Coronary artery (tissue), 2 donors: ENCODE measurements at regions not wholly inside any gene's neighbourhood (a gene's known extent, or its start where the extent isn't known, plus 50 kb on each side); places are given as distances from the start of the nearest gene placed in this dataset.
A peak's percentile ranks its signal among the peaks of the same experiment; 100 is the strongest.

Source experiments
- DNase-seq: peaks from one replicate; pipeline ENCODE4 v3.0.0-alpha.2; 2017; ENCODE audit warnings: low spot score
- H3K27ac ChIP-seq, 2 donors: fragments of 200-600 bp; sonication (generic); one replicate each; pipeline ENCODE4 v1.5.1; 2016 to 2019
- H3K4me3 ChIP-seq: fragments of 200-600 bp; sonication (generic); 2 replicates; pipeline ENCODE4 v1.5.1; 2016; ENCODE audit warnings: mild to moderate bottlenecking, moderate library complexity
- TF ChIP-seq, protein P1 (sequence below): fragments of 200-600 bp; sonication (generic); IDR thresholded peaks from one replicate; pipeline ENCODE4 v1.5.1; 2019; ENCODE audit warnings: antibody characterized with exemption

GRCh38 chr16:85365120-85365519 is 248.0 kb upstream of the GSE1 start:
- Histone ChIP-seq H3K27ac (no peak overlapping the region), H3K4me3 (no peak overlapping the region)
- TF ChIP-seq, protein P1, sequence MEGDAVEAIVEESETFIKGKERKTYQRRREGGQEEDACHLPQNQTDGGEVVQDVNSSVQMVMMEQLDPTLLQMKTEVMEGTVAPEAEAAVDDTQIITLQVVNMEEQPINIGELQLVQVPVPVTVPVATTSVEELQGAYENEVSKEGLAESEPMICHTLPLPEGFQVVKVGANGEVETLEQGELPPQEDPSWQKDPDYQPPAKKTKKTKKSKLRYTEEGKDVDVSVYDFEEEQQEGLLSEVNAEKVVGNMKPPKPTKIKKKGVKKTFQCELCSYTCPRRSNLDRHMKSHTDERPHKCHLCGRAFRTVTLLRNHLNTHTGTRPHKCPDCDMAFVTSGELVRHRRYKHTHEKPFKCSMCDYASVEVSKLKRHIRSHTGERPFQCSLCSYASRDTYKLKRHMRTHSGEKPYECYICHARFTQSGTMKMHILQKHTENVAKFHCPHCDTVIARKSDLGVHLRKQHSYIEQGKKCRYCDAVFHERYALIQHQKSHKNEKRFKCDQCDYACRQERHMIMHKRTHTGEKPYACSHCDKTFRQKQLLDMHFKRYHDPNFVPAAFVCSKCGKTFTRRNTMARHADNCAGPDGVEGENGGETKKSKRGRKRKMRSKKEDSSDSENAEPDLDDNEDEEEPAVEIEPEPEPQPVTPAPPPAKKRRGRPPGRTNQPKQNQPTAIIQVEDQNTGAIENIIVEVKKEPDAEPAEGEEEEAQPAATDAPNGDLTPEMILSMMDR = no peak
- no peak for DNase-seq

DNA sequence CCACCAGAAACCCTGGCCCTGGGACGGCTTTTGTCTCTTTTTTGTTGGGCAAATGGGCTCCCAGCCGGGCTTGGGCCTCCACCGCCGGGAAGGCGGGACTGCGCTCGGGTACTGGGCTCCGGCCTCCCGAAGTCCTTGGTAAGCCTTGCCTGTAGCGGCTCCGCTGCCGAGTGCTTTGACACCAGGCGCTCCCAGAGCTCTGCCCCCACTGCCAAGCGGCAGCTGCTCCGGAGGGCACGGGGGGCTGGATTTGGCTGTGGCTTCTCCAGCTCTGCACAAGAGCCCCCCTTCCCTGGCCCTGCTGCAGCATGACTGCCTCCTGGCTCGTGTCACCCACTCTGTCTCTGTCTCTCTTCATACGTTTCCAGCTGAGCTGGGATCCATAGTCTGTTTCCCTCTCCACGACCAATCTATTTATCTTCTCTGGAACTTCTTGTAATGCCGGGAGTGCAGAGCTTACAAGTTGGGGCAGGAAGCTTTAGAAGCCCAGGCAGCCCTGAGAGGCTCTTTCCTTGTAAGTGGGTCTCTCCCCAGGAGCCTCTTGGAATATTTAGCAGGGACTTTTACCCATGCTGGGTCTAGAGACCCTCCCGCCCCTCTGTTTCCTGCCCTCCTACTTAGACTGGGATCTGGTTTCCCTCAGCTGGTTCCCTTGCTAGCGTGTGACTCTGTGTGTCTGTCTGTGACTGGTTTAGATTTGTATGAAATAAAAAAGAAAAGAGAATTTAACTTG is 246.9 kb upstream of the GSE1 start:
- Histone ChIP-seq H3K4me3 (no peak overlapping the region), H3K27ac (peak overlapping the region in 1 of 2 donors; percentile 45)
- DNase-seq = no peak

DNA sequence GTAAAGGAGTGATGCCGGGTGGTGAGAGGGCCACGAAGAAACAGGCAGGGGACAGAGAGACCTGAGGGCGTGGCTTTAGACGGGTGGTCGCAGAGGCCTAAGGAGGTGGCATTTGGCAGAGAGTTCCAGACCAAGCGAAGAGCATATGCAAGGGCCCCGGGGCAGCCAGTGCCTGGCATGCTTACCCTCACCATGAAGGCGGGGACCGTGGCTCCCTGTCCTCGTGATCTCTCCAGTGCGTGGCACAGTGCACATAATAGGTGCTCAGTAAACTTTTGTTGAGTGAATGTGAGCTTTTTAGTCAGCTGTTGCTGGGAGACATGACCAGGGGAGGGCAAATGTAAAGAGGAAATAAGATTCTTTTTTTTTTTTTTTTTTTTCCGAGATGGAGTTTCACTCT is 245.6 kb upstream of the GSE1 start:
- Histone ChIP-seq H3K27ac (peak overlapping the region in 1 of 2 donors; percentile 37), H3K4me3 (no peak overlapping the region)
- DNase-seq = no peak
- TF ChIP-seq, protein P1 = no peak

More for the DNA sequence above, 246.9 kb upstream of the GSE1 start:
- TF ChIP-seq, protein P1 = no peak

DNA sequence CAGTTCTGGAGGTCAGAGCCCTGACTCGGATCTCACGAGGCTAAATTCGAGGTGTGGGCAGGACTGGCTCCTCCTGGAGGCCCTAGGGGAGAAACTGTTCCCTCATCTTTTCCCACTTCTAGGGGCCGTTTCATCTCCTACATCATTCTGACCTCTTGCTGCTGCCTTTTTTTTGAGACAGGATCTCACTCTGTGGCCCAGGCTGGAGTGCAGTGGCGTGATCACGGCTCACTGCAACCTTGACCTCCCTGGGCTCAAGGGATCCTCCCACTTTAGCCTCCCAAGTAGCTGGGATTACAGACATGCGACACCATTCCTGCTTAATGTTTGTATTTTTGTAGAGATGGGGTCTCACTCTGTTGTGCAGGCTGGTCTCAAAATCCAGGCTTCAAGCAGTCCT is 244.1 kb upstream of the GSE1 start:
- no peak for DNase-seq
- Histone ChIP-seq H3K4me3 (no peak overlapping the region), H3K27ac (peak overlapping the region in 1 of 2 donors; percentile 31)
- TF ChIP-seq, protein P1 = no peak

GRCh38 chr16:85369741-85370528 is 243.2 kb upstream of the GSE1 start:
- no peak for DNase-seq
- no peak overlapping the region for H3K4me3 ChIP-seq
- peak overlapping the region; percentile 45 to 80 for H3K27ac ChIP-seq
- TF ChIP-seq, protein P1 = peak; percentile 60

DNA sequence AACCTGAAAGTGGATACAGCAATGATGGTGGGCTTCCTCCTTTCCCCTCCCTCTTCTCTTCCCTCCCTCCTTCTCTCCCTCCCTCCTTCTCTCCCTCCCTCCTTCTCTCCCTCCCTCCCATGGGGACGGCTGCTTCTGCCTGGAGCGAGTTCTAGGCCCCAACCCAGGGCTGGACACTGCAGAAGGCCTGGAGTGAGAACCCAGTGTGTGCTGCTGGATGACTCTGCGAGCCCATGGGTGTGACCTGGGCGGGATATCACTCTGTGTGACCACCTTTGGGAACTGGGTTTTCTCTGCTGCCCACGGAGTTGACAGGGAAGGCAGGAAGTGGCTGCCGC is 242.6 kb upstream of the GSE1 start:
- Histone ChIP-seq H3K27ac (peak overlapping the region; percentile 45 to 80), H3K4me3 (peak overlapping the region; percentile 63)
- TF ChIP-seq, protein P1 = no peak
- DNase-seq = no peak
